ENCODE measurements at regions not wholly inside any gene's neighbourhood (a gene's known extent, or its start where the extent isn't known, plus 50 kb on each side); places are given as distances from the start of the nearest gene placed in this dataset.

GRCh38 chr9:1404940-1405339 is 354.8 kb downstream of the DMRT2 start:
- H3K4me1 Mint-ChIP-seq: no peaks in the 10 kb centered on the region
- CTCF ChIA-PET: no interaction called here
- no peaks in the 10 kb centered on the region for H3K27me3 Mint-ChIP-seq
- no peaks in the 10 kb centered on the region for H3K36me3 Mint-ChIP-seq (ENCODE audit: low read depth)
- no peak overlapping the region for H3K27ac Mint-ChIP-seq
- no peak for DNase-seq
- POLR2A ChIA-PET: no interaction called here
- H3K4me3 Mint-ChIP-seq: no peak overlapping the region
- no peaks in the 10 kb centered on the region for H3K9me3 Mint-ChIP-seq

GRCh38 chr9:1411826-1412225 is 361.7 kb downstream of the DMRT2 start:
- no peaks in the 10 kb centered on the region for H3K9me3 Mint-ChIP-seq
- H3K4me3 Mint-ChIP-seq: no peak overlapping the region
- CTCF ChIA-PET: no interaction called here
- POLR2A ChIA-PET: no interaction called here
- no peaks in the 10 kb centered on the region for H3K4me1 Mint-ChIP-seq
- H3K27ac Mint-ChIP-seq: no peak overlapping the region
- no peaks in the 10 kb centered on the region for H3K36me3 Mint-ChIP-seq (ENCODE audit: low read depth)
- no peaks in the 10 kb centered on the region for H3K27me3 Mint-ChIP-seq
- no peak for DNase-seq

GRCh38 chr9:1414711-1415131 is 364.6 kb downstream of the DMRT2 start:
- Mint-ChIP-seq H3K27me3 (no peaks in the 10 kb centered on the region), H3K27ac (no peak overlapping the region), H3K4me1 (no peaks in the 10 kb centered on the region), H3K9me3 (no peaks in the 10 kb centered on the region), H3K36me3 (ENCODE audit: low read depth) (no peaks in the 10 kb centered on the region), H3K4me3 (no peak overlapping the region)
- ChIA-PET CTCF (no interaction called here), POLR2A (no interaction called here)
- DNase-seq: no peak

GRCh38 chr9:1415146-1415545 is 365.0 kb downstream of the DMRT2 start:
- Mint-ChIP-seq H3K4me3 (no peak overlapping the region), H3K27ac (no peak overlapping the region), H3K27me3 (no peaks in the 10 kb centered on the region), H3K36me3 (ENCODE audit: low read depth) (no peaks in the 10 kb centered on the region), H3K4me1 (no peaks in the 10 kb centered on the region), H3K9me3 (no peaks in the 10 kb centered on the region)
- no peak for DNase-seq
- CTCF ChIA-PET: no interaction called here
- POLR2A ChIA-PET: no interaction called here

GRCh38 chr9:1416261-1416660 is 366.1 kb downstream of the DMRT2 start:
- no peaks in the 10 kb centered on the region for H3K36me3 Mint-ChIP-seq (ENCODE audit: low read depth)
- no peaks in the 10 kb centered on the region for H3K9me3 Mint-ChIP-seq
- no peak overlapping the region for H3K27ac Mint-ChIP-seq
- CTCF ChIA-PET: no interaction called here
- no peak overlapping the region for H3K4me3 Mint-ChIP-seq
- DNase-seq: no peak
- H3K27me3 Mint-ChIP-seq: no peaks in the 10 kb centered on the region
- H3K4me1 Mint-ChIP-seq: no peaks in the 10 kb centered on the region
- POLR2A ChIA-PET: no interaction called here

- DNase-seq: no peak
- no peaks in the 10 kb centered on the region for H3K36me3 Mint-ChIP-seq (ENCODE audit: low read depth)
- CTCF ChIA-PET: no interaction called here
- H3K4me1 Mint-ChIP-seq: no peaks in the 10 kb centered on the region
- no peaks in the 10 kb centered on the region for H3K9me3 Mint-ChIP-seq
- no peak overlapping the region for H3K27ac Mint-ChIP-seq
- H3K4me3 Mint-ChIP-seq: no peak overlapping the region
- no peaks in the 10 kb centered on the region for H3K27me3 Mint-ChIP-seq
- POLR2A ChIA-PET: no interaction called here
Observed at GRCh38 chr9:1421436-1421835, 371.3 kb downstream of the DMRT2 start.

- POLR2A ChIA-PET: no interaction called here
- H3K27me3 Mint-ChIP-seq: peaks cover 4% of the 10 kb centered on the region
- DNase-seq: no peak
- H3K9me3 Mint-ChIP-seq: no peaks in the 10 kb centered on the region
- no peaks in the 10 kb centered on the region for H3K36me3 Mint-ChIP-seq (ENCODE audit: low read depth)
- no peaks in the 10 kb centered on the region for H3K4me1 Mint-ChIP-seq
- CTCF ChIA-PET: no interaction called here
- no peak overlapping the region for H3K4me3 Mint-ChIP-seq
- no peak overlapping the region for H3K27ac Mint-ChIP-seq
Observed at GRCh38 chr9:1427875-1428274, 377.7 kb downstream of the DMRT2 start.

- Mint-ChIP-seq H3K9me3 (no peaks in the 10 kb centered on the region), H3K36me3 (ENCODE audit: low read depth) (no peaks in the 10 kb centered on the region), H3K4me1 (no peaks in the 10 kb centered on the region), H3K4me3 (no peak overlapping the region), H3K27me3 (peaks cover 4% of the 10 kb centered on the region), H3K27ac (no peak overlapping the region)
- POLR2A ChIA-PET: no interaction called here
- DNase-seq: no peak
- CTCF ChIA-PET: no interaction called here
Observed at GRCh38 chr9:1429297-1429696, 379.1 kb downstream of the DMRT2 start.

GRCh38 chr9:1431461-1431860 is 381.3 kb downstream of the DMRT2 start:
- CTCF ChIA-PET: no interaction called here
- H3K27me3 Mint-ChIP-seq: peaks cover 4% of the 10 kb centered on the region
- POLR2A ChIA-PET: no interaction called here
- H3K4me3 Mint-ChIP-seq: no peak overlapping the region
- no peaks in the 10 kb centered on the region for H3K4me1 Mint-ChIP-seq
- no peaks in the 10 kb centered on the region for H3K9me3 Mint-ChIP-seq
- H3K27ac Mint-ChIP-seq: no peak overlapping the region
- DNase-seq: no peak
- no peaks in the 10 kb centered on the region for H3K36me3 Mint-ChIP-seq (ENCODE audit: low read depth)

GRCh38 chr9:1434052-1434767 is 384.1 kb downstream of the DMRT2 start:
- CTCF ChIA-PET: no interaction called here

GRCh38 chr9:1434811-1435210 is 384.7 kb downstream of the DMRT2 start:
- Mint-ChIP-seq H3K4me3 (no peak overlapping the region), H3K9me3 (no peaks in the 10 kb centered on the region), H3K27ac (no peak overlapping the region), H3K4me1 (no peaks in the 10 kb centered on the region), H3K27me3 (peaks cover 2% of the 10 kb centered on the region), H3K36me3 (ENCODE audit: low read depth) (no peaks in the 10 kb centered on the region)
- CTCF ChIA-PET: no interaction called here
- POLR2A ChIA-PET: no interaction called here
- no peak for DNase-seq

More at GRCh38 chr9:1434052-1434767, 384.1 kb downstream of the DMRT2 start:
- peaks cover 2% of the 10 kb centered on the region for H3K27me3 Mint-ChIP-seq
- POLR2A ChIA-PET: no interaction called here
- H3K9me3 Mint-ChIP-seq: no peaks in the 10 kb centered on the region
- no peak overlapping the region for H3K4me3 Mint-ChIP-seq
- H3K4me1 Mint-ChIP-seq: no peaks in the 10 kb centered on the region
- no peaks in the 10 kb centered on the region for H3K36me3 Mint-ChIP-seq (ENCODE audit: low read depth)
- DNase-seq: no peak
- H3K27ac Mint-ChIP-seq: no peak overlapping the region

GRCh38 chr9:1440256-1440655 is 390.1 kb downstream of the DMRT2 start:
- Mint-ChIP-seq H3K9me3 (no peaks in the 10 kb centered on the region), H3K4me3 (no peak overlapping the region), H3K27me3 (no peaks in the 10 kb centered on the region), H3K36me3 (ENCODE audit: low read depth) (no peaks in the 10 kb centered on the region), H3K27ac (no peak overlapping the region), H3K4me1 (no peaks in the 10 kb centered on the region)
- ChIA-PET CTCF (interaction anchor here (1.0 kb wide), 1 partner anchor 16 kb away, joined by 3 read pairs; no protein-coding TSS in a partner anchor), POLR2A (no interaction called here)
- no peak for DNase-seq

- POLR2A ChIA-PET: no interaction called here
- Mint-ChIP-seq H3K36me3 (ENCODE audit: low read depth) (no peaks in the 10 kb centered on the region), H3K27ac (no peak overlapping the region), H3K9me3 (no peaks in the 10 kb centered on the region), H3K4me1 (no peaks in the 10 kb centered on the region), H3K27me3 (no peaks in the 10 kb centered on the region), H3K4me3 (no peak overlapping the region)
- CTCF ChIA-PET: no interaction called here
- DNase-seq: no peak
Observed at GRCh38 chr9:1442105-1442504, 391.9 kb downstream of the DMRT2 start.

GRCh38 chr9:1443450-1443849 is 393.3 kb downstream of the DMRT2 start:
- no peak overlapping the region for H3K27ac Mint-ChIP-seq
- no peaks in the 10 kb centered on the region for H3K9me3 Mint-ChIP-seq
- ChIA-PET POLR2A (no interaction called here), CTCF (no interaction called here)
- H3K4me3 Mint-ChIP-seq: no peak overlapping the region
- no peaks in the 10 kb centered on the region for H3K4me1 Mint-ChIP-seq
- no peaks in the 10 kb centered on the region for H3K36me3 Mint-ChIP-seq (ENCODE audit: low read depth)
- no peaks in the 10 kb centered on the region for H3K27me3 Mint-ChIP-seq
- no peak for DNase-seq

- H3K4me3 Mint-ChIP-seq: no peak overlapping the region
- no peaks in the 10 kb centered on the region for H3K4me1 Mint-ChIP-seq
Observed at GRCh38 chr9:1446671-1447070, 396.5 kb downstream of the DMRT2 start.

More at GRCh38 chr9:1446671-1447070, 396.5 kb downstream of the DMRT2 start:
- CTCF ChIA-PET: no interaction called here
- DNase-seq: no peak
- POLR2A ChIA-PET: no interaction called here
- no peaks in the 10 kb centered on the region for H3K36me3 Mint-ChIP-seq (ENCODE audit: low read depth)
- H3K9me3 Mint-ChIP-seq: no peaks in the 10 kb centered on the region
- no peak overlapping the region for H3K27ac Mint-ChIP-seq
- H3K27me3 Mint-ChIP-seq: no peaks in the 10 kb centered on the region

All from activated CD4-positive, alpha-beta memory T cell treated with anti-CD3 and anti-CD28 coated beads, Interleukin-2, amount 10 ng/mL, durations not matched to agents 7 days and 5 days (primary cell).